ENCODE measurements at regions not wholly inside any gene's neighbourhood (a gene's known extent, or its start where the extent isn't known, plus 50 kb on each side); places are given as distances from the start of the nearest gene placed in this dataset.
"Not testable (repeated sequence)": the region's sequence is repeated elsewhere in the genome, so short reads cannot be mapped to it uniquely, and the experiment has no call there.

DNA sequence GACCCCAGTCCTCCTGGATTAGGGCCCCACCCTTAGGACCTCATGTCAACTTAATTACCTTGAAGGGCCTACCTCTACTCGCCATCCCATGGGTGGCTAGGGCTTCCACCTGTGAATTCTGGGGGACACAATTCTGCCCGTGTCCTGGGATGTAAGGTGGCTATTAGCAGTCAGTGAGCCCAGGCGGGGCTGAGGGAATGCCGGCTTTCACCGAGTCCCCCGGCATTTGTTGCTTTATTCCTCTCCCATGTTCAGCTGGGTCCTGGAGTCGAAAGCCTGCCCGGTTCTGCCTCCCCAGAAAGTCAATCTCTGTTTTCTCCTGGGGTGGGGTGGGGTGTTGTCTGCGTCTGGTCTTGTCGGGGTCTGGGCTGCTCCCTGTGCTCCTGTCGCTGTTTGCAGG, 125.6 kb downstream of the GLRX3 start:
- DNase-seq (ENCODE audit: low read depth): no peak

- no peak for DNase-seq (ENCODE audit: low read depth)
Observed at GRCh38 chr10:130263289-130263688, 127.1 kb downstream of the GLRX3 start.

- no peak for DNase-seq (ENCODE audit: low read depth)
Observed at GRCh38 chr10:130265542-130265941, 129.4 kb downstream of the GLRX3 start.

- DNase-seq (ENCODE audit: low read depth): no peak
Observed at GRCh38 chr10:130282492-130283218, 146.5 kb downstream of the GLRX3 start.

GRCh38 chr10:130283219-130283545, 147.0 kb downstream of the GLRX3 start:
- DNase-seq (ENCODE audit: low read depth): no peak

- DNase-seq (ENCODE audit: low read depth): not testable (repeated sequence)
Observed at GRCh38 chr10:130295761-130296160, 159.6 kb downstream of the GLRX3 start.

GRCh38 chr10:130300608-130301020, 164.4 kb downstream of the GLRX3 start:
- DNase-seq (ENCODE audit: low read depth): no peak

DNA sequence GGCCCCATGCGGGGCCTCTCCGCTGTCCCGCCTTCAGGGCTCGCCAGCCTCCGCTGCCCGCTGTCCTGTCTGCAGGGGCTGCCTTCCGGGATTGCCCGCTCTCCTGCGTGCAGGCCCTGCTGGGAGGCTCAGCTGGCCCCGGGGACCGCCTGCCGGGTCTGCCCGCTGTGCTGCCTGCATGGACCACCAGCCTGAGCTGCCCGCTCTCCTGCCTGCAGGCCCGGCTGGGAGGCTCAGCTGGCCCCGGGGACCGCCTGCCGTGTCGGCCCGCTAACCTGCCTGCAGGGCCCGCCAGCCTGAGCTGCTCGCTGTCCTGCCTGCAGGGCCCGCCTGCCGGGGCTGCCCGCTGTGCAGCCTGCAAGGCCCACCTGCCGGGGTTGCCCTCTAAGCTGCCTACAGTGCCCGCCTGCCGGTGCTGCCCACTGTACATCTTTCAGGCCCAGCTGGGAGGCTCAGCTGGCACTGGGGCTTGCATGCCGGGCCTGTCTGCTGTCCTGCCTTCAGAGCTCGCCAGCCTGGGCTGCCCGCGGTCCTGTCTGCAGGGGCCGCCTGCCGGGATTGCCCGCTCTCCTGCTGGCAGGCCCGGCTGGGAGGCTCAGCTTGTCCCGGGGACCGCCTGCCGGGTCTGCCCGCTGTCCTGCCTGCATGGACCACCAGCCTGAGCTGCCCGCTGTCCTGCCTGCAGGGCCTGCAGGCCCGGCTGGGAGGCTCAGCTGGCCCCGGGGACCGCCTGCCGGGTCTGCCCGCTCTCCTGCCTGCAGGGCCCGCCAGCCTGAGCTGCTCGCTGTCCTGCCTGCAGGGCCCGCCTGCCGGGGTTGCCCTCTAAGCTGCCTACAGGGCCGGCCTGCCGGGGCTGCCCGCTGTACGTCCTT, 165.1 kb downstream of the GLRX3 start:
- no peak for DNase-seq (ENCODE audit: low read depth)

GRCh38 chr10:130326954-130327353, 190.8 kb downstream of the GLRX3 start:
- no peak for DNase-seq (ENCODE audit: low read depth)

DNA sequence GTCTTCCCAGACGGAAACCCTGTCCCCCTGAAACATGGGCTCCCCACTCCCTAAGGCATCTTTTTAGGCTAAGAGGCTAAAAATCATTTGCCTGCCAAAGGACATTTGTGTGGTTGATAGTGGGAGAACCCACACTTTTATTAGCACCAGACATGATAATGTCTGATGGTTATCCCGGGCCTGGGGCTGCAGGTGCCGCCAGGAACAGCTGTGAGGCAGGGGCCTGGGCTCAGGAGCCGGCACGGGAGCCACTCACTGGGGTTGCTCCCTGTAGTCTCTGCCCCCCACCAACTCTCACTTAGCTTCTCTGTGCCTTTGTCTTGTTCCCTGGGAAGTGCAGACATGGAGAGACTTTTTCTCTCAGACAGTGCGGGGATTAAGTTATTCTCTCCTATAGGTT, 193.6 kb downstream of the GLRX3 start:
- DNase-seq (ENCODE audit: low read depth): no peak

- DNase-seq (ENCODE audit: low read depth): no peak
Observed at GRCh38 chr10:130333185-130333584, 197.0 kb downstream of the GLRX3 start.

- no peak for DNase-seq (ENCODE audit: low read depth)
Observed at GRCh38 chr10:130335336-130335735, 199.1 kb downstream of the GLRX3 start.

DNA sequence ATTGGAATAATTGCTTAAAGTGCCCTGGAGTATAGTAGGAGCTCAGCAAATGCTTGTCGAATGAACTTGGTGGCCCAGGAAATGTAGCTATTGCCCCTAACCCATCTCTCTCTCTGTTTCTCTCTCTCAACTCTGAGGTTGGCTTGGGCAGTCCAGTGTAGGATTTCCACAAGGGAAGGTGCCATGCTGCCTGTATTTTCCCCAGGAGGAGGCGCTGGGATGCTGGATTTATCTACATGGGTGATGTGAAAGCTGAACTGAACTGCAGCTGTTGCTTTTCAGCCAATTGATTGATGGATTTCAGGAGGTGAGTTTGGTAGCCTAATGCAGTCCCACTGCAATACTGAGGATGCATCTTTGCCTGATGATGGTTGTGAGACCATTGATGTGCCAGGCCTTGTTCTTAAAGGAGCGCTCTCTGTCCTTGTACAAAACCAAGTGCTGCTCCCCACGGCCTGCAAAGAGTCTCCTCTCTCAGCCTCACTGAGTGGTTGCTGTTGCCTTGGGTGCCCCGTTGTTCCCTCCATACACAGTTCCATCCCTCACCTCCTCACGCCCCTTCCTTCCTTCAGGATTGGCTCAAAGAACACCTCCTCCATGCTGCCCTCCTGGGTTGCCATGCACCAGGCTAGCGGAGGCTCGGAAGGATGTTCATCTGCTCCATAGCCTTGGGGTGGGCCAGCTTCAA, 200.6 kb downstream of the GLRX3 start:
- DNase-seq (ENCODE audit: low read depth): no peak

GRCh38 chr10:130337305-130337640, 201.1 kb downstream of the GLRX3 start:
- DNase-seq (ENCODE audit: low read depth): no peak

DNA sequence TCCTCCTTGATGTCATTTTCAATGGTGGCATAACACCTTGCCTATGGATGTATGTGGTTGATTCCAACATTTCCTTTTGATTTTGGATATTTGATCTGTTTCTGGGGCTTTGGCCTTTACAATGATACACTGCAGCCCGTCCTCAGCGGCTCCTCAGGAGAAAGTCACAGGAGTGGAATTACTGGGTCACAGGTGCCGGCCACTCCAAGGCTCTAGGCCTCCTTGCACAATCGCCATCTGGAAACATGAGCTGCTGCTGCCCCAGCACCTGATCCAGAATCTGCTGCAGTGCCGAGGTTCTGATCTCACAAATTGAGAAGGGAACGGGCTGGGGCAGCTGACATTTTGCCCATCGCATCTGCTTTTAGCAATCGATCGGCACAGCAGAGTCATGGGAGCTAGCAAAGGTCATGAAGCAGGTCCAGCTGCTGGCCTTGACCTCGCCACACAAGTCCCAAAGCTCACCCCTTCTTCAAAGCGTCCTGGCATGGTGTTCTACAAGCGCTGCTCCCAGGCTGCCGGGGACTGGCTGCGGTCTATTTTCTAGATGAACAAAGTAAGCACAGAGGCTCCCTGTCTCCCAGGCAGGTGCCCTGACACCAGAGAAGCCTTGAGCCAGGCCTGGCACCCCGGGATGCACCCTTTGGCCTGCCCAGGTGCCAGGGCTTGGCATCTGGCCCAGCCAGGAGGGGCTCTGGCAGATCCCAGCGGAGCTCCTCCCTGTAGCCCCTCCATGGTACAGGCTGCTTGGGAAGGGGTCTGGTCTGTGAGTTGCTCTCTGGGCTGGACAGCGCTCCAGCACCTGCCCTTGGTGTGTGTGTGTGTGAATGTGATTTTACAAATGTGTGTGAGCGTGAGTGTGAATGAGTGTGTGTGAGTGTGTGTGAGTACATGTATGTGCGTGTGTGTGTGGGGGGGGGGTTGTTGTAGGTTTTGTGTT, 201.8 kb downstream of the GLRX3 start:
- no peak for DNase-seq (ENCODE audit: low read depth)

DNA sequence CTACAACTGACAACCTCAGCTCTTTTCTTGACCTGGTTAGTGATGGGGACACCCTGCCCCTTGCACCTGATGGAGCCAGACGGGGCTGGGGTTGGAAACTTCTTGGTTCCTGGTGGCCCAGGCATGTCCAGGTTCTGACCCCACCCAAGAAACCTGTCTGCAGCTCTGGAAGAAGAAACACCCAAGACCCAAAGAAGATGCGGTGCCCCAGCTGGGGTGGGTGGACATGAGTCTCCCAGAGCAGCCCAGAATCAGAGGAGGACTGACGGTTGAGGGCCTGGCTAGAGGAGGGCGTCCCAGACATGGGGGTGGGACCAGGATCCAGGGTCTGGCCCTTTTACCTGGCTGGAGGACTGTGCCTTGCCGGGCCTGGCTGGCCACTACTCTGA, 202.4 kb downstream of the GLRX3 start:
- no peak for DNase-seq (ENCODE audit: low read depth)

- DNase-seq (ENCODE audit: low read depth): no peak
Observed at GRCh38 chr10:130339091-130339490, 202.9 kb downstream of the GLRX3 start.

GRCh38 chr10:130339911-130340310, 203.7 kb downstream of the GLRX3 start:
- DNase-seq (ENCODE audit: low read depth): no peak

DNA sequence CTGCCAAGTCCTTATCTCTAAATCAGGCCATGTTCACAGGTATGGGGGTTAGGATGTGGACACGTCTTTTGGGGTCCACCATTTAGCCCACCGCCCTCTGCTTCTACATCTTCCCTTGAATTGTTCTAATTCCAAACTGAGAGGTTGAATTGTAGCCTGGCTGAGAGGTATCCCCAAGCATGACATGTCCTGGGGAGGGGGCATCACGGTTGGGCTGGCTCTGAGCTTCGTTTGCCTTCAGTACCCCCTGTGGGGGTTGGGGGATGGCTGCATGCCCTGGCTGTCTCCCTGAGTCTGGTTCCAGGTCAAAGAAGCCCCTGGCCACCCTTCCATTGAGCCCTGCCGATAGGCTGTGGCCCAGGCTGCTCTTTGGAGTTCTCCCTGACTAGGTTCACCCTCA, 204.6 kb downstream of the GLRX3 start:
- DNase-seq (ENCODE audit: low read depth): no peak

DNA sequence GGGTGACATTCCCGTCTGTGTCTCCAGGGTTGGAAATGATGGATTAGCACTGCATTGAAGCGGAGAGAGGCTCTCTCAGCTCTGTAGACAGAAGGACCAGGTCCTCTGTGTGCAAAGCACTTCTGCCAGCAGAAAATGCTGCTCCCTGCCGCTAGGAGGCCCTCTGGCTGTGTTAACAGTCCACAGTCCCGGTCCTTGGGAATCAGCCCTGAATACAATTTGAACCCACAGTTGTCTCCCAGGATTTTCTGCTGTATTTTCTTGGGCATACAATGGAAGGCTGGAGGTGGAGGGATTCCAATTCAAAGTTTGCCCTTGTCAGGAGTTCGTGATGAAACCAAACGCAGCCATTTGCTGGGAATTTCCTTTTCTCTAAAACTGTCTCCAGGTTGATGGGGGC, 205.2 kb downstream of the GLRX3 start:
- DNase-seq (ENCODE audit: low read depth): no peak

DNA sequence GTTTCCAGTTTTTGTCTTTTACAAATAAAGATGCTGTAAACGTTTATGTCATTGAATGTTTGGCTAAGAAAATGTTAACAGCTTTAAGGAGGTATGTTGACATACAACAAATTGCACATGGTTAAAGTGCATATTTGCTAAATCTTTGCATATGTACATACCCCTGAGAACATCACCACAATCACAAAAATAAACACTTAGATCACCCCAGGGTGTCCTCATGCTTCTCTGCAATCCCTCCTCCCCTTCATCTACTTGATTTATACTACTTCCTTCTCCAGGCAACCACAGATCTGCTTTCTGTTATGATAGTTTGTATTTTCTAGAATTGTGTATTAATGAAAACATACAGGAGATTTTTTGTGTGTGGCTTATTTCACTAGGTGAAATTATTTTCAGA, 209.5 kb downstream of the GLRX3 start:
- DNase-seq (ENCODE audit: low read depth): no peak

DNA sequence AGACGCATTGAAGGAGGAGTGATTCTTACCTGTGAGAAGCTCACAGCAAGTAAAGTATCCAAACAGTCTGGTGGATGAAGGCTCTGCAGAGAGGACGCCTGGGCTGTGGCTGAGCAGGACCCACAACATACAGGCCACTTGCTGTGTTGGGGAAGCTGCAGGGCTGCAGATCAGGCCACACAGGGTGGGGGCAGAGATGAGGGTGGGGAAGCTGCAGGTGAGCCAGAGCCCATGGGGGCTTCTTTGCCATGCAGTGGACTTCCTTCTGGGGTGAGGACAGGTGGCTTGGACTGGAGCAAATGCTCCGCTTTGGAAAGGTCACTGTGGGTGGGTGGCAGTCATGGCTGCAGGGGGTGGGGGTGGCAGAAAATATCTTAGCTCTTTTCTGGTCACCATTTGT, 214.8 kb downstream of the GLRX3 start:
- DNase-seq (ENCODE audit: low read depth): no peak
